ENCODE measurements at regions not wholly inside any gene's neighbourhood (a gene's known extent, or its start where the extent isn't known, plus 50 kb on each side); places are given as distances from the start of the nearest gene placed in this dataset.

GRCh38 chr5:109981979-109982378 is 292.3 kb downstream of the MAN2A1 start:
- TF ChIP-seq FOS (IDR thresholded peaks at IDR 0.05; ENCODE audit: borderline replicate concordance, insufficient read depth, low read length) (no peak), POLR2A (IDR thresholded peaks at IDR 0.05; ENCODE audit: low read depth, low read length) (no peak), CTCF (IDR thresholded peaks at IDR 0.05; ENCODE audit: extremely low read depth in 1 of 2, insufficient read depth in 1 of 2, low read depth in 1 of 2, low read length in 2 of 2) (no peak)

Data from endothelial cell of umbilical vein (primary cell).